Eye (tissue), 1 donor: ENCODE measurements at regions not wholly inside any gene's neighbourhood (a gene's known extent, or its start where the extent isn't known, plus 50 kb on each side); places are given as distances from the start of the nearest gene placed in this dataset.

Experiments used
- DNase-seq: peaks from one replicate; pipeline ENCODE4 v3.0.0-alpha.2; 2015

DNA sequence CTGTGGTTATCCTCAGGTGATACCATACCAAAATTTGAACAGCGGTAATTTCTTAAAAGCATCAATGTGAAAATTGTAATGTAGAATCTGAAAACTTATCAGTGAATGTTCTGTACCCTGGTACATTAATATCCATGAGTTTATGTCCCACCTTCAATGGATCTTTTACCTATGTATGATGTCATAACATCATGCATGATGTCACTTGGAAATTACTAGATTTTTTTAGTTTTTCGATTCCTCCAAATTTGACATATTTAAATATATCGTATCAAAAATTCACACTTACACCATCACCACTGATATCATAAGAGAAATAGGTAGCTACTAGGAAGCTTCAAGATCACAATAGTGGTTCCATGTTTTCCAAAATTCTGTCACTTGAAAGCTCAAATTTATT lies 95.0 kb upstream of the AKR1E2 start:
- no peak for DNase-seq

DNA sequence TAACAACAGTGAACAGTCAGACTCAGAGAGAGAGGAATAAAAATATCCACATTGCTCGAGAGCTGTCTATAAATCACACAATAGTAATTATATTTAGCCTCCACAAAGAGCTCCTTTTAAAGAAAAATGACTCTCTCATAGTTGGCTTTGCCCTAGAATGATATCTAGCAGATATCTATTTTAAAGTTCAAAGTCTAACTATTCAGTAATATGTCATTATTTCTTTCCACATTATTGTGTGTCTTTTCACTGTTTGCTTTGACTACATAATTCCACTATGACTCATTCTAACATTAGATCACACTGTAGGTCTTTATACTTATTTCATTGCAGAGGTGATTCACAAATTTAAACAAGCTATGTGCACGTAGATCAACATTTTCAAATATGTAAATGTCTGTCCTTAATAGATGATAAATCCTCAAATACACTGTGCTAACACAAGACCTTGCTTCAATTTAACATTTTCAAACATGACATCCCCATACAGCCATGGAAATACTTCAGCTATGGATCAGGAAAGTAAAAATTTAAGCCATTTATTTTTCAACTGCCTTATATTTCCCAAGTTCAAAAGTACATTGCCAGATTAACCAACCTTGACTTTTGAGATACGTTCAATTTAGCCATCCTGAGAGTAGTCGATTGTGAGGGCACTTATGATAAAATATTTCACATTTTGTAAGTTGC lies 99.9 kb upstream of the AKR1E2 start:
- no peak for DNase-seq

DNA sequence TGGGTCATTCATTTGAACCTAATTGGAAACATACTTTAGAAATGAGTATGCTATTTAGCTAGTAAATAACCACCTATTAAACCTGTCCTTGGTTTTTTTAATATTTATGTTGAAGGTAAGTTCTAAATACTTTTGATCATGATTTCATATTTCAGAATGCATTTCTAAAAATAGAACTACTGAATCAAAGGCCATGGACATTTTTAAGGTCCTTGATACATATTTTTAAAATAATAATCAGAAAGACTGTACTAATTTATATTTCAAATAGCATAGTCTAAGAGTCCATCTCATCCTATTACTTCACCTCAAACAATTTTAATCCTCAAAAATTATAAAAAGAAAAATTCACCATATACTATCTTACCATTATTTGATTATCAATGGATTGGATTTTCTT lies 102.1 kb upstream of the AKR1E2 start:
- no peak for DNase-seq

DNA sequence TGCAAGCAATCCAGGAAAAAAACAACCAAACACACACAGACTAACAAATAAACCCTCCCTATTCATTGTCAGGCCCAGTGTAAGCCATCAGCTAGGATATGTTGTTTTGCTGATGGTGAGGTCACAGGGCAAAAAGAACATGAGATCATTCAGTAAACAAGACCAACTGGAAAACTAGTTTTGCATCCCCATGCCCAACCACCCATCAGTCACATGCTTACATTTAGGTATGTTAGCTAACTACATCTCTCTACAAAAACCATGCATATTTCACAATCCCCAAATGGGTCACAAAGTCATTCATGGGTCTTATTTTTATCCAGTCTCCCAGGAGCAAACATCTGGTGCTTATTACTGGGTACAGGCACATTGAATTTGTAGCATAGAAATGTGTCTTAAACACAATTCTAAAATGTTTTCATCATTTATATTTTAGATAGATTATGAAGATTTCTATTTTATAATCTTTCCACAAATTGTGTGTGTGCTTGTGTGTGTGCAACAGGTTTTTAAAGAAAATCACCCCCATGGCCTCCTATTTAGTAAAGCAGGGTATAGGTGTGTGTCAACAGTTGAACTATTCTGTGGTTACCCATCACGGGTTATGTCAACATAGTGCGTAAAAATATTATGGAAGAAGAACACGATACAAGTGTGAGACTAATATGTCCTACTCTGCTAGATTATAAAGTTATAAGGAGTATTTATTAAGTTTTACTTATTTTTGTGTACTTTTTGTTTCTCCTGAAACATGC lies 103.8 kb upstream of the AKR1E2 start:
- no peak for DNase-seq

DNA sequence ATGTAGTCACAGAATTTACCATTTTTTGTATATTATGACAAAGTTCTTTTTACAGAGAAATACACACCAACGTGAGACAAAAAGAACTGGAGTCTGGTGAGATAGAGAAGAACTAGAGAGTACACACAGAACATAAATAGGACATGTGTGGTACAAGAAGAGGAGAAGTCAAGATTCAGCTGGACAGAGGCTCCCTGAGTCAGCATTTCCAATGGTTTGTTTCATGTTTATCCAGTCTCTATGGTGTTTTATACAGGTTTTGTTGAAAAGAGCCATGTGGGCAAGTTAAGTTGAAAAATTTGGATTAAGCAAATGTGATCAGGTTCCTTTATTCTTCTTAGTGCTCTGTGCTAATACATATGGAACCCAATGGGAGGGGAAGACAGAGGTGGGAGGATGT lies 105.5 kb upstream of the AKR1E2 start:
- no peak for DNase-seq

DNA sequence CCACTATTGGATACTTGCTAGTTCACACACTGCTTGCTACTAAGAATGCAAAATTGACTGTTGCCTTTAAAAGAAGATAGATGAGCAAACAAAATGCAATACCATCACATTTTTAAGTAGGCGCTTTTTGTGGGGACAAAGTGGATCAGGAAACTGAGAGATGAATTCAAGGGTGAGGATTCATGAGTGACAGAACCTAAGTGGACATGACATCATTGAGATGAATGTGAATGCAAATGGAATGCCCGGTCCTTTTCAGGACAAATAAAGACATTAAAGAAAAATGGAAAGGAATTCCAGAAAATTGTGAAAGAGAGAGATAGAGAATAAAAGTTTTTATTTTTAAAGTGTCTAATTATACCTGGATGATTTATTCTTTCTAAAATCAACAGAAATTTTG lies 106.3 kb upstream of the AKR1E2 start:
- DNase-seq = peak; percentile 28

DNA sequence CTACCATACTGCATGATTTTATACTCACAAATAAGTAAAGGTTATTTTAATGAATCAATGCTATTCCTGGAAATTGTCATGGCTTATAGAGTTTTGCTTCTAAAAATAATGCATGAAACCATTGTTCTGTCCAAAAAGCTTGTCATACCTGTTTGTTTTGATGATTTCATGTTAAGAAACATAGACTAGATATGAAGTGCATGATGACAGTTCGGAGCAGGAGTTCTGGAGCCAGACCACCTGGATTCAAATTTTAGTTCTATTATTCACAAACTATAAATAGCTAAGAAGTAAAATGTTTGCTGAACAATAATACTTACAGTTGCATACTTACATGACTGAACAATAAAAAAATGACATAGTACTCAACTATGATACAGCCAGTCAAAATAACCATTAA lies 107.0 kb upstream of the AKR1E2 start:
- no peak for DNase-seq

DNA sequence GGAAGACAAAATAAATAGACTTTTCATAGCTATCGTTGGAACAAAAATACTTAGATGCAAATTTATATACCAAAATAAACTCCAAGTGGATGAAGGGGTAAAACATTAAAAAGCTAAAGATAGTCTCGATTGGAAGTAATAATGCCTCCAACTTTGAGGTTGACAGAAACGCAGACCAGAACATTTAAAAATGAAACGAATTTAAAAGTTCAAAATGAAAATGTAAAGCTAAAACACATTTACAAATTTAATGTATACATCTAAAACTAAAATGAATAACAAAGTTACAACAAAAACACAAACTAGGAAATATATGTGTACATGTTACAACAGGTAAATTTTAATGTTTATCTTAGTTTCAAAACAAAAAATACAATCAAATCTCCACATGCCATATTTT lies 107.5 kb upstream of the AKR1E2 start:
- DNase-seq = no peak

DNA sequence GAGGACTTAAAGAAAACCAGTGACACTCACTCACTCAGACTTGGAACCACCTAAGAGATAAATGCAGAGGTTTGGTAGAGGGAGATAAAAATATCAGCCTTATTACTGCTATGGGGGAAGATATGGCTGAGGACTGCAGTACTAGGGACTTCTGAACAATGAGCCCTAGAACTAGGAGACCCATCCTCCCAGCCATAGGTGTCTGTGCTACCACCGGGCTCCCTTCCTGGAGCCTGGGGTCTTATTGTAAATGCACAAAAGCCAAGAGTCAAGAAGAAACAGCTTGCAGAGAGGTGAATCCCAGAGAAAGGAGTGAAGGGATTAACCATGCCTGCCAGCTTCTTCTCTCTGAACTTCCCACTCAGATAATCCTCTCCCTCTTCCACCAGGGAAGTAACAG lies 108.3 kb upstream of the AKR1E2 start:
- no peak for DNase-seq

DNA sequence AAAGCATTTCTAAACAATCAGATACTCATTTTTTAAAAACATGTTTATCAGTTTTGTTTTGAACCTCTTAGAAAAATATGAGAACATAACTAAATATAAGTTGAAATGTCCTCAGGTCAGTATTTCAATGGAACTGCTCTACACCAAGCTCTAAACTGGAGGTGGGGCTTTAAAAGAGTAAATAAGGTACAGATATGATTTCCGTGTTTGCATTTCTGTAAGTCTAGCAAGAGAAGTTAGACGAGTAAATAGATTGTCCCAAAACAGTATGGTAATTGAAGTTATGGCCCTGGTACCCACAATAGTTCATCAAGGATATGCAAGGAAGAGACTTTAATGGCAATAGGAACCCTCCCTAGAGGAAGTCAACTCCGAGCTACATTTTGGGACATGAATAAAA lies 115.1 kb upstream of the AKR1E2 start:
- no peak for DNase-seq

DNA sequence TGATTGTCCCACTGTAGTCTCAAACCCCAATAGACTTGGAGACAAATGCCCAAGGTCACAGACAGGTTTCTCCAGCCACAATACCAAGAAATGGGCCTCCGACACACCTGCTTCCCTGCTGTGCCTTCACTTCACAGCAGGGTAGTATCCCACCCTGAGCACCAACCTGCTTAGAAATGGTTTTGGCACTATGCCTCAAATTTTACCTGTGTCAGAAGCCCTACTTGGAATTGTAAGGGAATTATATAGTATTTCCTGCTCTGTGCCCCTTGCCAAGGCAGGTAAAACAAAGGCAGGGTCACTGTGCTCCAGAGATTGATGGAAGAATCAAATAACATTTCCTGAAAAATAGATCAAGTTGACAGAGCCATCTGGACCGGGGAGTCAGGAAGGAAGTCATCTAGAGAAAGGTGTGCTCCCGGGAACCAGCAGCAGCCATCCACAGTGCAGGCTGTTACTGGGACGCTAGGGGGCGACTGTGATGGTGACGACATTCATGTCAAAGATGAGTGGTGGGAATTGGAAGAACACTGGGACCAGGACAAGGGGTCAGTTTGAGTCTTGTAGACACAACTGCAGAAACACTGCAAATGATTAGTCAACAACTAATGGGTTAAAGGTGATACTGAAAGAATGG lies 117.8 kb upstream of the AKR1E2 start:
- DNase-seq = no peak

DNA sequence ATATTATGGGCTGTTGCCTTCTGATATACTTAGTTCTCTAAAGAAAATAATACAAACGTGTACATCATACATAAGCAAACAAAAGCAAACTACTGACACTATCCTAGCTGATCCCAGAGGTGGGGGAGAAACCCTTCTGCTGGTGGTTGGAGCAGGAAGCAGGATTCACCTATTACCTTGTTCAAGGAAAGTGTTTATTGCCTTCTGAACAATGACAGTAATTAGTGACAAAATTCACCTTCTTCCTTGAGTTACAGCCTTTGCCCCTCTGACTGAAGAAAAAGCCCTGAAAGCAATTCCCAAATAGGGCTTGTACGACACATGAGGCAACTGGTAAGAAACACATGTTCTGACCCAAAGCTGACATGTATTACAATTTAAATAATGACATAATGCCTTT lies 118.8 kb upstream of the AKR1E2 start:
- no peak for DNase-seq

DNA sequence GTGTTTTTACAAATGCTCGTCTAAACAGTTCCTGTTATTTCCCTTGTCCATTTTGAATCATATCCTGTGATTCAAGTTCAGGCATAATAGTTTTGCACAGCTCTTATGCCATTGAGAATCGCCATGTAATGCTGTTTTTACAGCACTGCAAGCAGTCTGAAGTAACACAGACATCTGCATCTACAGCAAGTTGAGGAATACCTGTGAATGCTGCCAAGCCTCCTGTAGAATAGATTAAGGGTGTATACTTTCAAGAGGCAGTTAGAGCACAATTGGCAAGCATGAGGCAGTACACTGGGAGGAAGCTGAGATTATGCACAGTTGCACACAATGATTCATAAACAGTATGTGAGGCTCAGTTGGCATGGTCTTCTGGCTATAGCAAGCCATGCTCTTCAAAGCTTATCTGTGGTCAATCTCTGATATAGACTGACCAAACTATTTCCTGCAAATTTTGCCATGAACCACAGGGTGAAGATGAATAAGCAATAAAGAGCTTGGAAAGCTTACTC lies 121.9 kb upstream of the AKR1E2 start:
- no peak for DNase-seq

DNA sequence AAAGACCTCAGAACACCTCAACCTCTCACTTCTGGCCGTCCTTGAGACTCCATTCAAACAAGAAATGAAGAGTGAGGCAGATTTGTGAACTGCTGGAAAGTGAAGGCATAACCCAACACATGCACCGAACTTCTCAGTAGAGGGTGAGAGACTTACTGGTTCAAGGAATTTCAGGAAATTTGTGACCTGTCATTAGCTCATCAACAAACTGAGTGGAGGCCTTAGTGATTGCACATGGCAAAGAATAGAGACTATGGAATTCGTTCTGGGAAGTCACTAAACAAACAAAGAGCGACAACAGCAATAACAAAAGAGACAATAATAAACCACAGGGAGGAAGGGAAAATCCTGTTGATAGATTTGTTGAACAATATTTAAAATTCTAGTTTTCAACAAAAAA lies 125.0 kb upstream of the AKR1E2 start:
- DNase-seq = no peak

DNA sequence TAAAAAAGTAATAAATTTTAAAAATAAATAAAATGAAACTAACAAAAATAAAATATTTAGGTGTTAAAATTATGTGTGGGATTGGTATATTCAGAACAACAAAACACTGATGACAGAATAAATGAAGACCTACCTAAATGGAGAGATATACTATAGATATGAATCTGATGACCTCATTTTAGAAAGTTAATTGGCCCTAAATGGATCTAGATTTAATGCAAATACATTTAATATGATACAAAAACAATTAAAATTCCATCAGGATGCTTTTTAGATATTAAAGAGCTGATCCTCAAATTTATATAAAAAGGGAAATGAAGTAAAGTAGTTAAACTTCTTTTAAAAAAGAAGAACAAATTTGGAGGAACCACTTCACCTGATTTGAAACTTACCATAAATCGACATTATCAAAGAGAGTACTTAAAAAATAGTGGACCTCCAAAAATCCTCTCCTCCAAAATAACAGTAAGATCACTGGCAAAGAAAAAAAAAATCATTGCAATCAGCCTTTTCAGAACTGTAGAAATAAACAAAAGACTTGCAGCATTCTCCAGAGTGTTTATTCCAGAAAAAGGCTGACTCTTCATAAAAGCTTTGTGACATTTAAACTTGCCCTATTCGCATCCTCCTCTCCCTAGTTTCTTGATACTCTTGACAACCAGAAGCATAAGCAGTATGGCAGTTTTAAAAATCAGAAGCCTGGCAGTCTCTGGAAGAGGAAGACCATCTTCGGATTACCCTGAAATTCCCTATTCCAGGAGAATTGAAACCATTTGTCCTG lies 125.9 kb upstream of the AKR1E2 start:
- no peak for DNase-seq

DNA sequence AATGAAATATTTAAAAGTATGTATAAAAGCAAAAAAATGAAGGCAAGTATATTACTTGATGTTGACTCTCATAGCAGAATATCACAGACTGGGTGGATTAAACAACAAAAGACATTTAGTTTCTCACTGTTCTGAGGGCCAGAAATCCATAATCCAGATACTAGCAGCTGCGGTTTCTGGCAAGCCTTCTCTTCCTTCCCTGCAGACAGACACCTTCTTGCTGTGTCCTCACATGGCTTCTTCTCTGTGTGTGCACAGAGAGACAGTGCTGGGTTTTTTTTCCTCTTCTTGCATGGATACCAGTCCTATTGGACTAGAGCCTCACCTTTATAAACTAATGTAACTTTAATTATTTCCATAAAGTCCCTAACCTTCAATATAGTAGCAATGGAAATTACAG lies 127.9 kb upstream of the AKR1E2 start:
- no peak for DNase-seq

DNA sequence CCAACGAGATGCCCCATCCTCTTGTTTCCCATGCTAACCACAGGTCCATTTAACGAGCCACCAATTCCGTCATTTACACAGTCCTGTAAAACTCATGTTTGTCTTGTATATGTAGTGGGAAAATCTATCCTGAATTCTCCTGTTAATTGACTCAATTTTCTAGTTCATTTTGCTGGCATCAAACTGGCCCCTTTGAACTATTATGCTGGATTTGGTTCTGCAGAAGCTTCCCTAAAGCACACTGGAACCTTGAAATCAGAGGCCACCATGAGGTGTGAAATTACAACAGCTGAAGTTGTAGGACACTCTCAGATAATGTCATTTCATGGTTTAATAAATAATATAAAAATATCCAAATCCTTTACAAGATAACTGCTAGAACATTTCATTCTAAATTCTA lies 129.8 kb upstream of the AKR1E2 start:
- no peak for DNase-seq

DNA sequence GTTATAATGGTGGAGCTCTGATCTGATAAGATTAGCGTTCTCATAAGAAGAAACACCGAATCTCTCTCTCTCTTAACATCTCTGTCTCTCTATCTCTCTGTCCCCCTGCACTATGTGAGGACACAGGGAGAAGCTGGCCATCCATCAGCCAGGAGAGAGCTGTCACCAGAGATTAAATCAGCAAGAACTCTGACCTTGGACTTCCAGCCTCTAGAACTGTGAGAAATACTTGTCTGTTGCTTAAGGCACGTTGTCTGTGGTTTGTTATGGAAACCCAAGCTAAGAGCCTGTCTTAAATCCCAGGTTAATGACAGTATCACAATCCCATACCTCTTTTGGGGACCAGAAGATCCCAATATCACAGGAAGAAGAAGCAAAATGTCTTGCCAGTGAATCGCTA lies 132.0 kb upstream of the AKR1E2 start:
- DNase-seq = no peak

DNA sequence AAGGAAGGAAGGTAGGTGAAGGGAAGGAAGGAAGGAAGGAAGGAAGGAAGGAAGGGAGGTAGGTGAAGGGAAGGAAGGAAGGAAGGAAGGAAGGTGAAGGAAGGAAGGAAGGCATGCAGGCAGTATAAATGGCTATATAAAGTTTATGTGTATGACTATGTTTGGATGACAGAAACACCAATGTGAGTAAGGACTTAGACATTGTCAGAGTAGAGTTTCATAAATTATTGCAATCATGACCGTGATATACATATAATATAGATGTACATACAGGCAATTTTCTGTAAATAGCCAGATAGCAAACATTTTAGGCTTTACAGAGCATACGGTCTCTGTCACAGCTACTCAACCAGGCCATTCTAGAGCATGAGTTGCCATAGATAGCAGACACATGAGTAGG lies 133.8 kb upstream of the AKR1E2 start:
- DNase-seq = no peak

DNA sequence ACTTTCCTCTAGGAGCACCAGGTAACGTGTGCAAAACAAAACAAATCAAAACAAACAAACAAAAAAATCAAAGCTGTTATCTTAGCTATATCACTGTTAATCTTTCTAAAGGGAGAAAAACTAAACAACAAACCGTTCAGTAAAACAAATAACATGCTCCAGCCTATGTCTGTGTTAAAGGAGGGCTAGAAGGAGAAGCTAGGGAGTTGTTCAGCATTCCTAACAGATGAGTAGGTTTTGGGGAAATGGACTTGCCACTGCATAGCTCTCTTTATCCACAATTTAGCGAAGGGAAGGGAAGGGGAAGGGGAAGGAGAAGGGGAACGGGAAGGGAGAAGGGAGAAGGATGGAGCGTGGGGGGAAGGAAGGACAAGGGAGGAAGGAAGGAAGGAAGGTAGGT lies 134.2 kb upstream of the AKR1E2 start:
- no peak for DNase-seq

DNA sequence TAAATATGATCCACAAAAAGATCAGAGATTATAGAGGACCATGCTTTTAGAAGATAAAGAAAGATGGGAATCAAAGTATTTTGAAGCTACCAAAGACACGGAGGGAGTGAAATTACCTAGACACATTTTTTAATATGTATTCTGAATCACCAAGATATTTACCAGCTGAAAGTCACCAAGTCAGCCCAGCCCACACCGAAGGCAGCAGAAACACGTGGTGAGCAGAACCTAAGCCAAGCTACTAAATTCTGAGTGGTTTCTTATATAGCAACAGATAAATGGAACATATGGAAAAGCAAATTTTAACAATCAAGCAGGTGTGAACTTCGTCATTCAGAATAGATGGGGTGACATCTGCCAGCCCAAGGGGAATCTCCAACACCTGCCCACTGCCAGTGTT lies 134.7 kb upstream of the AKR1E2 start:
- no peak for DNase-seq

DNA sequence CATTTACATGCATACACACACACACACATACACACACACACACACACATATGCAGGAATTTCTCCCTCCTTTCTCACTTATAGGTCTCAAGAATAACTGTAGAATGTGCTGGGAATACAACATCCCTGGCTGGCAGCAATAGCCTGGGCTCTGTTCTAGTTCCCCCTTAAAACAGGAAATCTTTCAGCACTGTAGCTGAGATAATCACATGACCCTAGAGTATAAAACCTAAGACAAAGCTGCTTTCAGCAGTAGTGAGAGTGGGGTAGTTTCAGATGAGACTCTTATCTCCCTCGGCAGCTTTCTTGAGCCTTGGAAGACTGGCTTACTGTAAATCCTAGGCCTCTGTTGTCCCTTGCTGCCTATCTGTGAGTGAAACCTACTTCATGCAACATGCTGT lies 137.4 kb upstream of the AKR1E2 start:
- no peak for DNase-seq

DNA sequence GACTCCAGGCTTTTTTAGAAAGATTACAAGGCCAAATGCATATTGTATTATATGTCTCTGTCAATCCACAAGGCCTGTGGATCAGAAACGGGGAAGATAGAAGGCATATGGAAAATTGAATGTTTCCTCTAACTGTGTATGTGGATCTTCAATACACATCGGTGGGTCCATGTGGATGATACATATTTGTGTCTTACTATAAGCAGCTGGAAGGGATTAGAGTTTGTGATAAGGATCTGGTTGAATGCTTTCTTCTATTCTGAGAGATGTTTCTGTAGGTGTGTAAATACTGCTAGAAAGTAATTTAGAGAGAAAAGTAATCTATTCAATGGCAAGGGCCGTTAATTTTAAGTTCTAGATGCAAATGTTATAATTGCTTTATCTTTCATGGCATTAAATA lies 137.8 kb upstream of the AKR1E2 start:
- DNase-seq = no peak
